ENCODE measurements at regions not wholly inside any gene's neighbourhood (a gene's known extent, or its start where the extent isn't known, plus 50 kb on each side); places are given as distances from the start of the nearest gene placed in this dataset.

- Histone ChIP-seq H3K4me3 (replicated peaks in 1 of 3; ENCODE audit: low read depth in 2 of 3, low read length in 3 of 3) (no peak overlapping the region), H2AFZ (ENCODE audit: insufficient read depth, low read depth, low read length, poor library complexity, severe bottlenecking) (no peak overlapping the region), H3K4me1 (ENCODE audit: control insufficient read depth in 1 of 2, insufficient read depth in 2 of 2, low read length in 2 of 2) (no peaks in the 10 kb centered on the region), H3K9me3 (replicated peaks in 1 of 2; ENCODE audit: control insufficient read depth in 1 of 2, insufficient read depth in 1 of 2, low read length in 2 of 2) (no peaks in the 10 kb centered on the region), H4K20me1 (ENCODE audit: insufficient read depth, low read length) (no peaks in the 10 kb centered on the region), H3K36me3 (replicated peaks in 1 of 2; ENCODE audit: control insufficient read depth in 1 of 2, insufficient read depth in 2 of 2, low read length in 2 of 2) (no peaks in the 10 kb centered on the region), H3K9ac (ENCODE audit: insufficient read depth, low read length, poor library complexity, severe bottlenecking) (no peak overlapping the region), H3K27ac (ENCODE audit: low read depth in 1 of 2, low read length in 2 of 2) (no peak overlapping the region), H3K79me2 (ENCODE audit: insufficient read depth, low read length) (no peaks in the 10 kb centered on the region), H3K4me2 (replicated peaks; ENCODE audit: extremely low read depth, low read length, poor library complexity, severe bottlenecking) (no peak overlapping the region), H3K27me3 (ENCODE audit: control insufficient read depth in 2 of 2, insufficient read depth in 2 of 2, low read length in 2 of 2) (no peaks in the 10 kb centered on the region)
- TF ChIP-seq CTCF (IDR thresholded peaks at IDR 0.05): no peak
- H3K36me3 Mint-ChIP-seq: no peaks in the 10 kb centered on the region
- 57% methylated on average over 1 of the region's 3 CpGs for WGBS (ENCODE audit: insufficient coverage)
- H3K4me1 Mint-ChIP-seq: no peaks in the 10 kb centered on the region
- H3K27ac Mint-ChIP-seq: peak overlapping the region in 1 of 7 donors; percentile 53
- H3K9me3 Mint-ChIP-seq: peaks cover 0 to 6% (median 0%) of the 10 kb centered on the region in 7 donors
- H3K4me3 Mint-ChIP-seq: no peak overlapping the region
- intact Hi-C loops (cut with micrococcal nuclease): no loop called here
- H3K27me3 Mint-ChIP-seq (ENCODE audit: low read depth in 3 of 3): peaks cover 0 to 2% (median 0%) of the 10 kb centered on the region in 3 donors
- no peak for DNase-seq
Observed at GRCh38 chr20:39645131-39645530, 683.0 kb downstream of the DHX35 start.

DNA sequence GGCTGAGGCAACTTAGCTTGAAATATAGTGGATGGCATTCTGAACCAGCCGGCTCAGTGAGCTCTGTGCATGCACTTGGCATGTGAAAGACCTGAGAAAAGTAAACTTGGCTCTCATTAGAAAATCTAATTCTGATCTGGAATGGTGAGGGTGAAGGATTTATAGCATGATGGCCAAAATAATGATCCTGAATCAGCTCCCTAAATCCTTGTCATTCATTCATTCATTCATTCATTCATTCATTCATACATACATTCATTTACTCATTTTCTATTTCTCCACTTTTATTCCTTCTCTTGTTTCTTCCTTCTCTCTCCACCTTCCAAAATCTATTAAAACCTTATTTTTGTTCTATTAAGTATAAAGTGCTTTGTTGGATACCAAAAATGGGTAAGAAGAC is 681.1 kb downstream of the DHX35 start:
- Histone ChIP-seq H3K79me2 (ENCODE audit: insufficient read depth, low read length) (no peaks in the 10 kb centered on the region), H3K27ac (ENCODE audit: low read depth in 1 of 2, low read length in 2 of 2) (no peak overlapping the region), H3K4me1 (ENCODE audit: control insufficient read depth in 1 of 2, insufficient read depth in 2 of 2, low read length in 2 of 2) (no peaks in the 10 kb centered on the region), H3K36me3 (replicated peaks in 1 of 2; ENCODE audit: control insufficient read depth in 1 of 2, insufficient read depth in 2 of 2, low read length in 2 of 2) (no peaks in the 10 kb centered on the region), H3K4me3 (replicated peaks in 1 of 3; ENCODE audit: low read depth in 2 of 3, low read length in 3 of 3) (no peak overlapping the region), H3K4me2 (replicated peaks; ENCODE audit: extremely low read depth, low read length, poor library complexity, severe bottlenecking) (no peak overlapping the region), H3K9ac (ENCODE audit: insufficient read depth, low read length, poor library complexity, severe bottlenecking) (no peak overlapping the region), H4K20me1 (ENCODE audit: insufficient read depth, low read length) (no peaks in the 10 kb centered on the region), H3K27me3 (ENCODE audit: control insufficient read depth in 2 of 2, insufficient read depth in 2 of 2, low read length in 2 of 2) (no peaks in the 10 kb centered on the region), H2AFZ (ENCODE audit: insufficient read depth, low read depth, low read length, poor library complexity, severe bottlenecking) (no peak overlapping the region), H3K9me3 (replicated peaks in 1 of 2; ENCODE audit: control insufficient read depth in 1 of 2, insufficient read depth in 1 of 2, low read length in 2 of 2) (no peaks in the 10 kb centered on the region)
- Mint-ChIP-seq H3K4me3 (no peak overlapping the region), H3K36me3 (no peaks in the 10 kb centered on the region), H3K4me1 (no peaks in the 10 kb centered on the region), H3K27ac (no peak overlapping the region), H3K27me3 (ENCODE audit: low read depth in 3 of 3) (peaks cover 0 to 2% (median 1%) of the 10 kb centered on the region in 3 donors), H3K9me3 (peaks cover 0 to 6% (median 0%) of the 10 kb centered on the region in 7 donors)
- no peak for DNase-seq
- no peak for TF ChIP-seq CTCF (IDR thresholded peaks at IDR 0.05)
- WGBS (ENCODE audit: insufficient coverage): 86% methylated on average over 1 of the region's 1 CpG
- intact Hi-C loops (cut with micrococcal nuclease): no loop called here
